DMS 273 (cell line): ENCODE measurements at regions not wholly inside any gene's neighbourhood (a gene's known extent, or its start where the extent isn't known, plus 50 kb on each side); places are given as distances from the start of the nearest gene placed in this dataset.

Experiments used
- DNase-seq: peaks from one replicate; lab custom pipeline; 2025; ENCODE audit not compliant: unreplicated experiment; lab: John Stamatoyannopoulos, UW

DNA sequence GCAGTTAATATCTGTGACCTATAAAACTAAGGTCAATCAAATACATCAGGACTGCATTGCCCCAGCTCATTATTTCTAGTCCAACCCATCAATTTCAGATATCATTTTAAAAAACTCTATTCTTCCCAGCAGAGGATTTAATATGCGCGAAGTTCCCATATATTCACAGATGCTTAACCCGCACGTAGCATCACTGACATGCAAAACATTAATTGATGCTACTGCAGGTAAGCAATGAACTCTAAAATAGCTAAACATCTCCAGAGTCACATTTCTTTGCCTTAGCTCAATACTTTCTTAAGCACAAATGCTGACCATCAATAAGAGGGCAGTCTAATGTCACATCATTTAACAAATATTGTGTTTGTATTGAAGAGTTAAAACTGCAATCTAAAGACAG is 586.6 kb upstream of the CDH18 start:
- no peak for DNase-seq

DNA sequence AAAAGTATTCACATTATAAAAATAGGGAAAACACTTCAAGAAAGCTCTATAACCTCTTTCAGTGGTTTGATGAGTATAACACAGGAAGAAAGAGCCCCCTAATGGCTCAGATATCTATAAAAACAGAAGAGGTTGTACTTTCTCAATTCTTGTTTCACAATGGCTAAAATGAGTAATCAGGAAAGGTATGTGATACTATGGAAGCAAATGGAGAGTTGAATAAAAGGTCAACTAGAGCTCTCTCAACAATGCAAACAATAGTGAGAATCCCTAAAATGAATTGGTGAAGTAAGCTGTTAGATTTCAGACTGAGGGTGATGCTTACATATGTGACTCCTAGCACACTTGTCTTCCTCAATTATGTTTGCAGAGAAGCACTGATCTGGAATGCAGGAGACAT is 584.6 kb upstream of the CDH18 start:
- DNase-seq = peak; percentile 19

DNA sequence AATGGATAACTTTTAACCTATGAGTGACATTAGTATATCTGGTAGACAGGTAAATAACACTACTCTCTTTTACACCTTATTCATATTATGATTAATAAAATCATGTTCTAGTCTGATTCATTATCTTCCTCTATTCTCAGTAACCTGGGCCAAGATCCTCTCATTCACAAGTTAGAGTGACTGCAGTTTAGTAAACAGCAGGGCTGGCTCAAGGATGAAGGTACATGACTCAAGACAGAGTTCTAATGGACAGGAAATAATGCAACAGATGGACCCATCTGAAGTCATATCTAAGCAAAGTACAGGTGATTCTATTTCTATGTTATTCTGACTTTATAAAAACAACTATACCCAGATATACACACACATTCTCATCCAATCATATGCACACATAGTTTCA is 582.5 kb upstream of the CDH18 start:
- no peak for DNase-seq

DNA sequence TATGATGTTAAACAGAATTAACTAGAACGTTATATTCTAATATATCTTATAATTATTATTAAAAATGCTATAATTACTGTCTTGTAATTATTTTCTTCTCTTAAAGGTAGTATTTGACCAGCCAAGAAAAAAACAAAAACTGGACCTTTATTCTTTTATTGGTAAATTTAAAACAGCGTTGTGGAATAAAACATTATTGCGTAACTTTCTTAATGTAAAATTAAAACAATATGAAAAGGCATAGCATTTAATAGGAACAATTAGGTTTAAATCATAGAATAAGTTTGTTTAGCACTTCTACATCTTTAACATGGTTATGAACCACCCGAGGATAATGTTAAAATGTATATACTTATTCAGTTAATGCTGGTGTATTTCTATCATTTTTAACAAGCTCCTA is 574.5 kb upstream of the CDH18 start:
- no peak for DNase-seq

DNA sequence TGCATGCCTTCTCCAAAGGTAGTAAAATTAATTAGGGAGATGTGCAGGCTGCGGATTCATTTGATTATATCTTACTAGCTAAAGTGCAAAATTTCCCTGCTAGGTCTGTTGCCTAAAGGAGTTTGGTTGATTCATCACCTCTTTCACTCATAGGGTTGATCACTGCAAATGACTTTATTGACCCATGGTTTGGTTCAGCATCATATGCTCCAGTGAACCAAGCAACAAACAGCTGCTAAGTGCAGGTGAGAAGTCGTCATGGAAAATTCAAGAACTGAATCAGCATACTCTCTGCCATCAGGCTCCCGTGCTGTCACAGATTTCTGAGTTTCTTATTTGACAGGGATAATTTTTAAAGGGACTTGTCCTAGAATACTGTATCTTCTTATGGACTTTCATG is 571.8 kb upstream of the CDH18 start:
- DNase-seq = no peak

DNA sequence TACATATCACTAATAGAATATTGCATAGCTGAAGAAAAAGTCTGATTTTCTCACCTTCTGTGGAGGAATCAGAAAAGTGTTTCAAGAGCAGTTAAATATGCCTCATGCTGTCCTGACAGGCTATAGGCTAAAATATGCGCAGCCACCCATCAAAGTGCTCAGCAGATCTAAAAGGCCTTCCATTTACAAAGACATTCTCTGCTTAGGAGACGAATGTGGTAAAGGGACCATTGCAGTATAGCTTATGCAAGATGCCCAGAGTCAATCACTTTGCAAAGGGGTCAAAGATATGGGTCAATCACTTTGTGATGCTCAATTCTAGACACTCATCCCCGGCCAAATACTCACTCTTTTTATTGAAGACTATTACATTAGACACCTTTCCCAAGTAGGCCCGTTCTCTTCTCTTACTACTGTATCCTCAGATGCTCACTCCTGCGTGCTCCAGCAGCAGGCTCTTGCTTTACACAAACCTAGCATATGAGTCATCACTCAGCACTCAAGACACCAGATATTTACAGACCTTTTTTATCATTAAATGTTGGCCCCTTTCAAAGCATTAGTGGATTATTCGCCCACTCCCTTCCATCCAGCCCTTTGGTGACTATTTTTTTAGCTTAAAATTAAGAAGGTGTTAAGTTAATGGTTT is 568.2 kb upstream of the CDH18 start:
- no peak for DNase-seq

DNA sequence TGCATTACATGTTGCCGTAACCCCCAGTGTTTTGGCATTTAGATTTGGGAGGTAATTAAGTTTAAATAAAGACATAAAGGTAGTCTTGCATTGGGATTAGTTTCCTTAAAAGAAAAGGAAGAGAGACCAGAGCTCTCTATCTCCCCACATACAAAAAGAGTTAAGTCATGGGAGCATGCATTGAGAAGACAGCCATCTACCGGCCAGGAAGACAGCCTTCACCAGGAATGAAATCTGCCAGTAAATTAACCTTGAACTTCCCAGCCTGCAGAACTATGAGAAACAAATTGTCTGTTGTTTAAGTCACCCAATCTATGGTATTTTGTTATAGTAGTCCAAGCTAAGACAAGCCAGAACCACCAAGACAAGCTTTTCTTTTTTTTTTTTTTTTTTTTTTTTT is 567.0 kb upstream of the CDH18 start:
- no peak for DNase-seq

DNA sequence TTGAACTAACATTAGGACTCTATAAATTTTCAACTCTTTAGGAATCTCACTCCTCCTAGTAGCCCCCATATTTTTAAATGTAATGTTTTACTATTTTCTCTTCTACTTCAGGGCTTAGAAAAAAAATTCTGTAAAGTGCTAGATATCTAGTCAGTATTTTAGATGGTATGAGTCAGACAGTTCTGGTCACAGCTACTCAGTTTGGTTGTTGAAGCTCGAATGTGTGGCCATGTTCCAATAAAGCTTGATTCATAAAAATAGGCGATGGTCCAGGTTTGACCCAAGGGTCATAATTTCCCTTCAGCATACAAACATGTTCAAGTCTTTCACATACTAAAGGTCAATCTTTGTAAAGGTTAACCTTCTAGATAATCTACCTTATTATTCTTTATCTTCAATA is 566.0 kb upstream of the CDH18 start:
- DNase-seq = no peak

DNA sequence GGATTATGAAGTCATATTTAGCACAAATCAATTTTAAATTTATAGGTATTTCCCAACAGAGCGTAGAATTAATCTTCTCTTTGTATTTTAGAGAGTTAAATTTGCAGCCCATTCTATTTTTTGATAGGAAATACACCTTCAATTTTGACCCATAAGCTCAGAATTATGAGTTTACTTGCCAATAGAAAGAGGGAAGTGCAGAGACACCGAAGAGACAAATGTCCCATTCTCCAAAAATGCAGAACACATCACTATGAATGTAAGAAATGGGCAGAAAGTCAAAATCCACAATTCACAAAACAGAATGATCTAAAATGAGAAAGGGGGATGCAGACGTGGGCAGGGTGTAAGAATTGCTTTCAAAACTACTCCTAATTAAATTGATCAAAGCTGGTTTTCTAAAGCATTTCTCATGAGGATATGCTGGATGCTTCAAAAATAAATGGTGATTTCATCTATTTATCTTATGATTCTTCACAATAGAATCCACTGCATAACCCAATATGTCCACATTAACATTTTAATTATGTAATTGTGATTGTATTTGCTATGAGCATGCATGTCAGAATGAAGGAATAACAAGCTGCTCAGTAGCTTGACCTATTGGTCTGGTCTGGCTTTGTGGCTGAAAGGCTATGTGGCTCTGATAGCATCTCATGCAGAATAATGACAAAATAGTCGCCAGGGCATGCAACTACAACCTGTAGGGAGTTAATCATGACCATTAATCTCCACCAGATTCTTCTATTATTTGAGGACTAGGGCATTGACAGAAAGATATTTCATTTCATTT is 550.1 kb upstream of the CDH18 start:
- DNase-seq = no peak

DNA sequence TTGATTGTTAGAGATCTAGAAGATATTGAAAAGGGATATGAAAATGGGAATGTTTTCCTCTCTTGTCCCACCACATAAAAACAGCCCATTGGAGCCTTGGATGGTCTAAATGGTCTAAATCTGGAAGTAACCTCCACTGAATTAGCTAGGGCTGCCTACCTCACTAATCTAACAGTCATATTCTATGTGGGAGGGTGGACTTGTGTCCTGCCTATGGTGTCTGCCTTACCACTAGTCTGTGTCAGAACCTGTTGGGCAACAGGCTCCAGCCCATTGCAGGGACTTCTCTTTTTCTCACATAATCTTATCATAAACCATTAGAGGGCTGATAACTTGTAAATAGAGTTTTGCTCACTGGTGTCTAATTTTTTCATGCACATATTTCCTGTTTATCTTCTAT is 548.8 kb upstream of the CDH18 start:
- no peak for DNase-seq

DNA sequence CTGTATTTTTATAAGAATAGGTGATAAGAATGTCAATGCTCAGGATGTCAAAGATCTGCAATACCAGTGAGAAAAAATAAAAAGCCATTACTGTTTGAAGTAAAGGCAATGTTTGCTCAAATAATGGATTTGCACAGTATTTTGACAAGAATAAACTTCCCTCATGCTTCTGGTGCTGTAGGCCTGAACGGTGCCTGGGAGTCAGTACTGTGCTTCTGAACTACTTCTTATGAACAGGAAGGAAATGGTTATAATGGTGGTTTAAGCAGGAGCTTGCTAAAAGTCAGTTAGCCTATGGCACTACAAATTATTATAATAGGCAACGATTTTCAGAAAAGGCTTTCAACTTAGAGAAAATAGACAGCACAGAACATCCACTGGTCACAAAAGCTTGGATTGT is 548.3 kb upstream of the CDH18 start:
- DNase-seq = no peak

DNA sequence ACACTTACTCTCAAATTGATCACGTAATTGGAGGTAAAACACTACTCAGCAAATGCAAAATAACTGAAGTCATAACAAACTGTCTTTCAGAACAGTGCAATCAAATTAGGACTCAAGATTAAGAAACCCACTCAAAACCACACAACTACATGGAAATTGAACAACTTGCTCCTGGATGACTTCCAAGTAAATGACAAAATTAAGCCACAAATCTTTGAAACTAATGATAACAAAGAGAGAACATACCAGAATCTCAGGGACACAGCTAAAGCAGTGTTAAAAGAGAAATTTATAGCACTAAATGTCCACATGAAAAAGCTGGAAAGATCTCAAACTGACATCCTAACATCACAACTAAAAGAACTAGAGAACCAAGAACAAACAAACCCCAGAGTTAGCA is 540.5 kb upstream of the CDH18 start:
- DNase-seq = no peak

DNA sequence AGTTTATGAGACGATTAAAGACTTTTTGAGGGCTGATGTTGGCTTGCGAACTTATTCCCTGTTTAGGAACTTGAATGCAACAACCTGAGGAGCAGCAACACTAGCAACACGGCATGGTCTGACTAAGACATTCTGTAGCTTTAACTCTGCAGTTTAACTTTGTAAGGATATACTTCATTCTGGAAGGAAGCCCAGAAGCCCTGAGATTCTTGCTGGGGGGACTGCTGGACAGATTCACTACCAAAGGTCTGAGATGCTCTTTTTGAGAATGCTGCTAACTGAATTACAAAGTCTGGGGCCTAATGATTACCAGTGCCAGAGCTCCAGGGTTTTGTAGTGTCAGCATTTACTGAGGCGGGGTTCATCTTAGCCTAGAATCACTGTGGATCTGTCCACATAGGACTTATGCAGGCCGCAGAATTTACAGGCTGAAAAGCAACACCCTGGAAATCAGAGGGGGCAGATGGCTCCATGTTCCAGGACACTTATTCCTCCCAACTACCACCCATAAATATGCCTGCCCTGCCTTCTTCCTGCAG is 537.1 kb upstream of the CDH18 start:
- no peak for DNase-seq

DNA sequence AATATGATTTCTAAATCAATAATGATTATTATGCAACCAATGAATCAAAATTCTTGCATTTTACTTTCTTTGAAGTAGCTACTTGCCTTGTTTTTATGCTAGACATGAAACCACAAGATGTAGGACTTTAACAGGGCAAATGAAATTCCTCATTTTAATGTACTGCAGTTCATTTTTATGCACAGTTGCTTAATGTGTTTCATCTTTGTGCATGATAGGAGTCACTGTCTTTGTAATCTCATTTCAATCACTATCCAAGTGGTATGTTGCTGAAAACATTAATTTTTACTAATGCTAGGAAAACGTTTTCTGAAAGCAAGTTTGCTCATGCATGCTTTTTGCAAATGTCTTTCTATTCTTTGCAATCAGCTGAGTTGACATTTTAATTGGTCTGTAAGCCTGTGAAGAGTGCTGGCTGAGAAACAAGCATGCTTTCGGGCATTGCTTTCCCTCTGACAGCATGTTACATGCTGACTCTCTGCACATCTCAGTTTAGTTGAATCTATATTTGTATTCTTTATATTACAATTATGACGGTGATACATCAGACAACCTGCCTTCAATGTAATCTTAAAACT is 535.0 kb upstream of the CDH18 start:
- DNase-seq = no peak

DNA sequence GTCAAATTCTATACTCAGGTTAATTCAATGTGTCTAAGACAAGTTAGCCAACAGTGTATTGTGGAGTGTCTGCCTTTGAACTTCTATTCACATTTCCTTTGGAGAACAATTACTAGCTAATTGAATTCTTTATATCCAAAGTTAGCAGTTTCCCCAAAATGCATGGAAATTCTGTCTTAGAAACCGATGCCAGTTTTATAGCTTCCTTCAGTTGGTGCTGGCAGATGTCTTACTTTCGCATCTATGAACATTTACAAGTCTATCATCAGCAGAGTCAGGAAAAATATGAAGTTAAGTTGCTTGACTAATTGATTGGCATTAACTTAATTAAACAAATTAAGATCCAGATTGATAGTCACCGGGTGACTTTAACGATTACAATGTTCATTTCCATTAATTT is 527.6 kb upstream of the CDH18 start:
- DNase-seq = no peak

DNA sequence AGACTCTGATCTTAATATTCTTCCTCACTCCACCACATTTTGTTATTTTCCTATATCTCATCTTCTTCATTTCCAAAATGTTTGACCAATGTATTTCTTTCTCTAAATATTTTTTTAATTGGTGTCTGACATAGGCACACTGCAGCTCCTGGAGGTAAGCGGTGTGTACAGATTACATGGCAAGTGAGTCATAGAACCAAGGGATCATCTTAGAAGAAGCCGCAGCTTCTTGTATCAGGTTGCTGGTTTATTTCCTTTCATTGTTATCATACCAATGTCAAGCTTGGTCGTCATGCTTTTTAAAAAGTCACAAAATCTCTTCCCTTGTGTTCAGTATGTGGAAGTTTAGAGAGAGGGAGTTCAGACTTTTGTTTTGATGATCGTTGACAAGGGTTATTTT is 526.1 kb upstream of the CDH18 start:
- DNase-seq = no peak

DNA sequence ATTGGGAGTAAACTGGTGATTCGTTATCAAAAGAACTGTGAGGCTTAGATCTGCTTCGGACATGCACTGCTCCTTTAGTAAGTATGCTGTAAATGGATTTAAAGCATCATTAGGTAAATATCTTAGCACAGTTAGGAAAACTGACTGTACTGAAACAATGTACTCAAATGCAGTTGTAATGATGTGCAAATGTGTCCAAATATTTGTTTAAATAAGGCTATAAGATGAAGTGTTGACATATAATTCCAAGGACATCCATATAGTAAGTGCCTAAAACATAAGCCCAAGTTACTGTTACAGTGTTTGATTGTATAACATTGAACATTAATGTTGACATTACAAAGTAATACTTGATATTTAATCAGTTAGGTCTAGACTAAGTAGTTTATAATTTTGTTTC is 512.5 kb upstream of the CDH18 start:
- DNase-seq = no peak

DNA sequence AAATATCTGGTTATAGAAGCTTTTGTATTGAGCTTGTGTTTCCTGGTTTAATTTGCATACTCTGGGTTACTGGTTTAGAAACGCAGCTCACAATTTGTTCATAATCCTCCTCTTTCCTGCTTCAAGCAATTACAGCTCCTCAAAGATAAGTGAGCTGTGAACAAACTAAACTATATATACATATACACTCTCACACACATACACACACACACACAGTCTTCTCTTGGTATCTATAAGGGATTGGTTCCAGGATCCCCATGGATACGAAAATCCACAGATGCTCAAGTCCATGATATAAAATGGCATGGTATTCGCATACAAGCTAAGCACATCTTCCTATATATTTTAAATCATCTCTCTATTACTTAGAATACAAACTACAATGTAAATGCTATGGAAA is 510.9 kb upstream of the CDH18 start:
- DNase-seq = no peak

DNA sequence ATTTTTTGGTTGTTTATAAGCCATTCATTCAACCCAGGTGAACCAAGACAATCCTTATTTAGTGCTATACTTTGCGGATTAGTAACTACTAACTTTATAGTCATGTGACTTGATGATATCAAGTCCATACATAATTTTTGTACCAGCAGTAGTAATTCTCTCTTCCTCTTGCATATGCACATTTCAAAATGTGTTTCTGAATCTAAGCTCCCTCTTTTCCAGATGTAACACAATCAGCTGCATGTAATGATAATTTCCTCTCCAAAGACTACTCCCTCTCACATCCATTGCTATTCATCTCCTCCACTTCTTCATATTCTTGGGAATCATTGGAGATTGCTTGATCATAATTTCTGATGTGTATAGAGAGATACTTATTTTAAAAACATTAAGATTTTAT is 510.1 kb upstream of the CDH18 start:
- no peak for DNase-seq

DNA sequence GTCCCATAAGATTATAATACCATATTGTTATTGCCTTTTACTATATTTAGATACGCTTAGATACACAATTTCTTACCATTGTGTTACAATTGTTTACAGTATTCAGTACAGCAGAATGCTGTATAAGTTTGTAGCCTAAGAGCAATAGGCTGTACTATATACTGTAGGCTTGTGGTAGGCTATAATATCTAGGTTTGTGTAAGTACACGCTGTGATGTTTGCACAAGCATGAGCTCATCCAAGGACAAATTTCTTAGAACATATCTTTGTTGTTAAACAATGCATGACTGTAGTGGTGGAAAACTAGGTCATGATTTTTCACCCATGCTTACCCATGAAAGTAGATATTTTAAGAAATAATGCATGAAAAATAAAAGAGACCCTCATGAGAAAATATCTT is 509.4 kb upstream of the CDH18 start:
- no peak for DNase-seq

DNA sequence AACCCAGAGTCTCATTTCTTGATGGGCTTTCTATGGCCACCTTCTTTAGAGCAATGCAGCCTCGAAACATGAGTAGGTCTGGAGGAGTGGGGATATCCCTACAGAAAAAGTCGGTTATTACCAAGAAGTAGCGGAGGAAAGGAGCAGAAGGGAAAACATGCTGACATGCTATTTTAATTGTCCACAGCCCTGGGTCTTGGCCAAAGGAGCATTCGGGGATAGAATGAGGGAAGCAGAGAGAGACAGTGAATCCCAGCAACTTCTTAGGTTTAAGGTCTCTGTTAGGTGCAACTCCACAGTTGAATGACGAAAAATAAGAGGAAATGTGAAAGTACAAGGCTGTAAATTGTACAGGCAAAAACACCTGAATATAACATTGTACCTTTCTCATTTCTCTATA is 506.7 kb upstream of the CDH18 start:
- DNase-seq = no peak

DNA sequence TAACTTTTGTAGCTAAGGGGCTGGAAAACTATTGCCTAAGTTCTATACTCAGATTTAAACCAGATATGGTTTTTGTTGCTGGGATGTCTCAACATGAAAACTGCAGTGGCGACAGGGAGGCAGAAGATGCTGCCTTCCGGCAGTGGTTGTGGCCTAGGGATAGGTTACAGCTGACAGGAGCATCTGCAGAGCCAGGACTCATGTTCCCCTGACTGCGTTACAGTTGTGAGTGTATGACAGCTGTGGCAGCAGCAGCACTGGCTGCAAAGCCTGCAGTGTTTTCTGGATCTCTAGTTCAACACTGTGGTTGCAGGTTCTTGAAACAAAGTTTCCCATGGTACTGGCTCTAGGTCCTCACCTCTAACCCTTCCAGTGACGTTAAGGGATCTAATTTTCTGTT is 498.8 kb upstream of the CDH18 start:
- DNase-seq = peak; percentile 6
